ENCODE measurements at regions not wholly inside any gene's neighbourhood (a gene's known extent, or its start where the extent isn't known, plus 50 kb on each side); places are given as distances from the start of the nearest gene placed in this dataset.

DNA sequence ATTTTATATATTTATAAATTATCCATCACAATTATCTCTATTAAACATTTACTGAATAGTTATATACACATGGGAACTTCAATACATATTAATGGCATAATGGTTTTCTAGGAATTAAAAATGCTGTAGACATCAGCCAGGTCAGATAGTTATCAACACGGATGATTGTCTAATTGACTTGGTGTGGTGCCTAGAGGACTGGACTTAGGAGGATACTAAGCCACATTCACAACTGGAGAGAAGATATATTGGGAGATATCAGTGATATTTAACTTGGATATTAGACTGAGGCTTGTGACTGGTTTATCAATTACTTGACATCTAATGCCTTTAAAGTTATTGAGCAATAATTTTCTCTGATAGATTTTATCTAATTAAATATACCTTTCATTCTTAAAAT lies 794.5 kb upstream of the ANO3 start:
- TF ChIP-seq YY1 (IDR thresholded peaks at IDR 0.05; ENCODE audit: insufficient read depth, insufficient read length) (no peak), SUZ12 (IDR thresholded peaks at IDR 0.05; ENCODE audit: extremely low read depth, insufficient read depth, insufficient read length) (no peak)

Measured in NT2/D1 (cell line).